MM.1S (cell line): ENCODE measurements at regions not wholly inside any gene's neighbourhood (a gene's known extent, or its start where the extent isn't known, plus 50 kb on each side); places are given as distances from the start of the nearest gene placed in this dataset.

Source experiments
- CTCF ChIP-seq: fragments of 300-600 bp; sonication (generic); IDR thresholded peaks from 2 replicates; pipeline ENCODE4 v1.5.1; 2016; ENCODE audit warnings: antibody characterized with exemption, low read length, mixed read lengths
- EZH2 ChIP-seq: fragments of 300-600 bp; sonication (generic); optimal IDR thresholded peaks from 2 replicates; pipeline ENCODE3; 2017; ENCODE audit warnings: low read depth, mild to moderate bottlenecking, antibody characterized with exemption, low read length, mixed read lengths
- EZH2phosphoT487 ChIP-seq: fragments of 300-600 bp; sonication (generic); IDR thresholded peaks from 2 replicates; pipeline ENCODE4 v1.6.1; 2018; ENCODE audit warnings: antibody characterized with exemption, low read length

- TF ChIP-seq CTCF (no peak), EZH2 (no peak), EZH2phosphoT487 (no peak)
Measured at GRCh38 chr21:27145134-27145798, 178.4 kb upstream of the ADAMTS5 start.
